Caco-2 (cell line): ENCODE measurements at regions not wholly inside any gene's neighbourhood (a gene's known extent, or its start where the extent isn't known, plus 50 kb on each side); places are given as distances from the start of the nearest gene placed in this dataset.

Experiments used
- BruUV-seq: library from RNA; stranded (reverse); fragments of 400-500 nt; replicated peaks from 2 replicates; lab custom pipeline; 2021; lab: Mats Ljungman, UMichigan
- CTCF ChIA-PET: fragments of 300-600 bp; sonication (Branson Sonifier 250); formaldehyde crosslinking; loops from one replicate; lab custom pipeline; 2022; ENCODE audit warnings: antibody characterized with exemption; lab: Charles Lee
- POLR2A ChIA-PET: fragments of 300-600 bp; sonication (Branson Sonifier 250); formaldehyde crosslinking; loops from one replicate; lab custom pipeline; 2022; ENCODE audit warnings: antibody characterized with exemption; lab: Charles Lee
- DNase-seq, 2 experiments: peaks; one replicate each; pipeline versions ENCODE4 v3.0.0 to v3.0.0-alpha.2; 2020 to 2022
- H3K27me3 ChIP-seq: replicated peaks from 2 replicates; pipeline ENCODE4 v1.6.0; 2011; ENCODE audit warnings: low read length; ENCODE audit not compliant: control insufficient read depth, insufficient read depth
- H3K36me3 ChIP-seq: 2 replicates; pipeline ENCODE4 v1.5.1; 2011; ENCODE audit warnings: low read length; ENCODE audit not compliant: control insufficient read depth, insufficient read depth
- H3K4me1 ChIP-seq: fragments of 250-450 bp; sonication (Bioruptor Pico); 2 replicates; pipeline ENCODE4 v1.5.1; 2020; ENCODE audit warnings: mild to moderate bottlenecking
- H3K4me3 ChIP-seq: 2 replicates; pipeline ENCODE4 v1.5.1; 2011; ENCODE audit warnings: low read depth, mild to moderate bottlenecking, control low read depth, low read length
- H3K9me3 ChIP-seq: fragments of 250-450 bp; sonication (Bioruptor Pico); 2 replicates; pipeline ENCODE4 v1.5.1; 2020; ENCODE audit warnings: mild to moderate bottlenecking, moderate library complexity
- H3K27ac Mint-ChIP-seq: one replicate; pipeline ENCODE4 v1.8.0; 2022; ENCODE audit warnings: mixed read lengths; ENCODE audit not compliant: unreplicated experiment
- H3K27me3 Mint-ChIP-seq: one replicate; pipeline ENCODE4 v1.8.0; 2022; ENCODE audit warnings: mixed read lengths; ENCODE audit not compliant: insufficient read depth, unreplicated experiment
- H3K36me3 Mint-ChIP-seq: one replicate; pipeline ENCODE4 v1.8.0; 2022; ENCODE audit warnings: mild to moderate bottlenecking, mixed read lengths; ENCODE audit not compliant: insufficient read depth, unreplicated experiment
- H3K4me1 Mint-ChIP-seq: one replicate; pipeline ENCODE4 v1.8.0; 2022; ENCODE audit warnings: low read depth, mixed read lengths; ENCODE audit not compliant: unreplicated experiment
- H3K4me3 Mint-ChIP-seq: one replicate; pipeline ENCODE4 v1.8.0; 2022; ENCODE audit warnings: mild to moderate bottlenecking, moderate library complexity, mixed read lengths; ENCODE audit not compliant: unreplicated experiment
- H3K9me3 Mint-ChIP-seq: one replicate; pipeline ENCODE4 v1.8.0; 2022; ENCODE audit warnings: mixed read lengths; ENCODE audit not compliant: unreplicated experiment
- intact Hi-C: fragments of 100-400 bp; cut with micrococcal nuclease; formaldehyde crosslinking; loops from one replicate; pipeline ENCODE4 v1.10.0; 2022; ENCODE audit not compliant: unreplicated experiment
- TF ChIP-seq, protein P1 (sequence below), 2 experiments: fragments of 200-600 bp in 1 of 2; IDR thresholded peaks; 1 replicate in 1 of 2; 2 replicates in 1 of 2; pipeline versions ENCODE4 v1.5.1 to v1.8.0; 2011 to 2022; ENCODE audit warnings: antibody characterized with exemption in 1 of 2, control low read depth in 1 of 2, inconsistent platforms in 1 of 2, low read depth in 1 of 2, low read length in 1 of 2, mild to moderate bottlenecking in 1 of 2, moderate library complexity in 1 of 2; ENCODE audit not compliant: insufficient read depth in 1 of 2, severe bottlenecking in 1 of 2, unreplicated experiment in 1 of 2

GRCh38 chr7:46953008-46953407 is 628.9 kb downstream of the TNS3 start:
- Histone ChIP-seq H3K9me3 (no peaks in the 10 kb centered on the region), H3K36me3 (no peaks in the 10 kb centered on the region), H3K4me1 (no peaks in the 10 kb centered on the region), H3K27me3 (no peaks in the 10 kb centered on the region), H3K4me3 (no peak overlapping the region)
- intact Hi-C loops = no loop called here
- BruUV-seq = no TSS peak
- H3K9me3 Mint-ChIP-seq = no peaks in the 10 kb centered on the region
- H3K36me3 Mint-ChIP-seq = no peaks in the 10 kb centered on the region
- TF ChIP-seq, protein P1, sequence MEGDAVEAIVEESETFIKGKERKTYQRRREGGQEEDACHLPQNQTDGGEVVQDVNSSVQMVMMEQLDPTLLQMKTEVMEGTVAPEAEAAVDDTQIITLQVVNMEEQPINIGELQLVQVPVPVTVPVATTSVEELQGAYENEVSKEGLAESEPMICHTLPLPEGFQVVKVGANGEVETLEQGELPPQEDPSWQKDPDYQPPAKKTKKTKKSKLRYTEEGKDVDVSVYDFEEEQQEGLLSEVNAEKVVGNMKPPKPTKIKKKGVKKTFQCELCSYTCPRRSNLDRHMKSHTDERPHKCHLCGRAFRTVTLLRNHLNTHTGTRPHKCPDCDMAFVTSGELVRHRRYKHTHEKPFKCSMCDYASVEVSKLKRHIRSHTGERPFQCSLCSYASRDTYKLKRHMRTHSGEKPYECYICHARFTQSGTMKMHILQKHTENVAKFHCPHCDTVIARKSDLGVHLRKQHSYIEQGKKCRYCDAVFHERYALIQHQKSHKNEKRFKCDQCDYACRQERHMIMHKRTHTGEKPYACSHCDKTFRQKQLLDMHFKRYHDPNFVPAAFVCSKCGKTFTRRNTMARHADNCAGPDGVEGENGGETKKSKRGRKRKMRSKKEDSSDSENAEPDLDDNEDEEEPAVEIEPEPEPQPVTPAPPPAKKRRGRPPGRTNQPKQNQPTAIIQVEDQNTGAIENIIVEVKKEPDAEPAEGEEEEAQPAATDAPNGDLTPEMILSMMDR (IDR thresholded peaks at IDR 0.05; ENCODE audit: insufficient read depth in 1 of 2, low read depth in 1 of 2, low read length in 1 of 2, severe bottlenecking in 1 of 2, unreplicated experiment in 1 of 2) = no peak
- ChIA-PET POLR2A (no interaction called here), CTCF (no interaction called here)
- DNase-seq = no peak
- no peak overlapping the region for H3K4me3 Mint-ChIP-seq
- H3K27ac Mint-ChIP-seq = no peak overlapping the region
- no peaks in the 10 kb centered on the region for H3K4me1 Mint-ChIP-seq
- peaks cover 7% of the 10 kb centered on the region for H3K27me3 Mint-ChIP-seq

DNA sequence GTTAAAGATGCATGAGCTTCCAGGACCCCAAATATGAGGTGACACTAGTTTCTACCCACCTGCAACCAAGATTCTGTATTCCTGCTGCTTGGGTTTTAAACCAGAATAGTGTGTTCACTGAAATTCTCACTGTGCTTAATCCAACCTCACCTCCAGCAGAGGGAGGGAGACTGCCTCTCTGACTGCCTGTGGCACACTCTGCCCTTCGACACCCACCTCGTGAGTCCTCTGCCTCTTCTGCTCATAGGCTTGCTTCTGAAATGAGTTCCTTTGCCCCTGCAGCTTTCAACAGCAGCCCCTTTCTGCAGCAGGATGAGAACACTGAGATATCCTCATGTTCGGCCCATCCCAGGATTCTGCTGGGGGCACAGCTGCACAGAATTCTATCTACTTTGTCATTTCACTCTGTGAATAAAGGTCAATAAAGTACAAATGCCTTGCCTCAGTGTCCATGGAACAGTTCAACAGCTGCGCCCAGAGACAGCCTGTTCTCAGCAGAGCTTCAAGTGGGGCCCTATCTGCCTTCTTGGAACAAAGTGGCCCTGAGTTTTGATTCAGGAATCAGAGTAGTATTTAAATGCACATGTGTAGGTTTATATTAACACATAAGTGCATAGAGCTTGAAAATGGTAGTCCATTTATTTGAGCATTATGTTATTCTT is 632.5 kb downstream of the TNS3 start:
- H3K9me3 Mint-ChIP-seq = no peaks in the 10 kb centered on the region
- intact Hi-C loops = no loop called here
- H3K27me3 ChIP-seq = no peaks in the 10 kb centered on the region
- no peak overlapping the region for H3K4me3 Mint-ChIP-seq
- BruUV-seq = no TSS peak
- POLR2A ChIA-PET = no interaction called here
- H3K36me3 ChIP-seq = no peaks in the 10 kb centered on the region
- no peaks in the 10 kb centered on the region for H3K4me1 Mint-ChIP-seq
- H3K27ac Mint-ChIP-seq = no peak overlapping the region
- no peaks in the 10 kb centered on the region for H3K9me3 ChIP-seq
- no peaks in the 10 kb centered on the region for H3K36me3 Mint-ChIP-seq
- DNase-seq = no peak
- no peak overlapping the region for H3K4me3 ChIP-seq
- peaks cover 10% of the 10 kb centered on the region for H3K27me3 Mint-ChIP-seq
- H3K4me1 ChIP-seq = no peaks in the 10 kb centered on the region
- TF ChIP-seq, protein P1 (IDR thresholded peaks at IDR 0.05; ENCODE audit: insufficient read depth in 1 of 2, low read depth in 1 of 2, low read length in 1 of 2, severe bottlenecking in 1 of 2, unreplicated experiment in 1 of 2) = no peak
- CTCF ChIA-PET = no interaction called here

GRCh38 chr7:46948716-46949115 is 633.2 kb downstream of the TNS3 start:
- H3K4me3 ChIP-seq = no peak overlapping the region
- H3K4me1 ChIP-seq = no peaks in the 10 kb centered on the region
- TF ChIP-seq, protein P1 (IDR thresholded peaks at IDR 0.05; ENCODE audit: insufficient read depth in 1 of 2, low read depth in 1 of 2, low read length in 1 of 2, severe bottlenecking in 1 of 2, unreplicated experiment in 1 of 2) = no peak
- POLR2A ChIA-PET = no interaction called here
- no peaks in the 10 kb centered on the region for H3K36me3 Mint-ChIP-seq
- H3K4me1 Mint-ChIP-seq = no peaks in the 10 kb centered on the region
- H3K27me3 ChIP-seq = no peaks in the 10 kb centered on the region
- no peak for DNase-seq
- no peaks in the 10 kb centered on the region for H3K9me3 Mint-ChIP-seq
- peaks cover 14% of the 10 kb centered on the region for H3K27me3 Mint-ChIP-seq
- no peaks in the 10 kb centered on the region for H3K9me3 ChIP-seq
- intact Hi-C loops = no loop called here
- no peak overlapping the region for H3K4me3 Mint-ChIP-seq
- CTCF ChIA-PET = no interaction called here
- no peak overlapping the region for H3K27ac Mint-ChIP-seq
- no TSS peak for BruUV-seq
- no peaks in the 10 kb centered on the region for H3K36me3 ChIP-seq
